Left kidney (tissue), 1 donor: ENCODE measurements at regions not wholly inside any gene's neighbourhood (a gene's known extent, or its start where the extent isn't known, plus 50 kb on each side); places are given as distances from the start of the nearest gene placed in this dataset.

ENCODE experiments used
- DNase-seq: peaks from one replicate; pipeline ENCODE4 v3.0.0-alpha.2; 2013

GRCh38 chr3:34832865-34833508, 806.3 kb upstream of the ARPP21 start:
- DNase-seq: no peak

- DNase-seq: no peak
Observed at GRCh38 chr3:34837848-34838741, 801.2 kb upstream of the ARPP21 start.

- no peak for DNase-seq
Observed at GRCh38 chr3:34842706-34843480, 796.4 kb upstream of the ARPP21 start.

- no peak for DNase-seq
Observed at GRCh38 chr3:34844323-34844620, 795.1 kb upstream of the ARPP21 start.

GRCh38 chr3:34851137-34851536, 788.2 kb upstream of the ARPP21 start:
- DNase-seq: no peak

GRCh38 chr3:34852844-34853439, 786.4 kb upstream of the ARPP21 start:
- DNase-seq: no peak

- no peak for DNase-seq
Observed at GRCh38 chr3:34856081-34856947, 783.0 kb upstream of the ARPP21 start.

- no peak for DNase-seq
Observed at GRCh38 chr3:34858067-34858660, 781.2 kb upstream of the ARPP21 start.

- no peak for DNase-seq
Observed at GRCh38 chr3:34859746-34860145, 779.6 kb upstream of the ARPP21 start.

- no peak for DNase-seq
Observed at GRCh38 chr3:34862456-34862855, 776.9 kb upstream of the ARPP21 start.

- no peak for DNase-seq
Observed at GRCh38 chr3:34863485-34863884, 775.8 kb upstream of the ARPP21 start.

- DNase-seq: no peak
Observed at GRCh38 chr3:34864011-34864410, 775.3 kb upstream of the ARPP21 start.

- DNase-seq: no peak
Observed at GRCh38 chr3:34865346-34865745, 774.0 kb upstream of the ARPP21 start.

- no peak for DNase-seq
Observed at GRCh38 chr3:34868935-34869334, 770.4 kb upstream of the ARPP21 start.

- DNase-seq: no peak
Observed at GRCh38 chr3:34869696-34870095, 769.6 kb upstream of the ARPP21 start.

GRCh38 chr3:34872406-34872805, 766.9 kb upstream of the ARPP21 start:
- DNase-seq: no peak

GRCh38 chr3:34876997-34877396, 762.3 kb upstream of the ARPP21 start:
- DNase-seq: no peak

GRCh38 chr3:34878488-34878887, 760.8 kb upstream of the ARPP21 start:
- DNase-seq: no peak

- DNase-seq: no peak
Observed at GRCh38 chr3:34881026-34881425, 758.3 kb upstream of the ARPP21 start.

GRCh38 chr3:34882764-34883163, 756.6 kb upstream of the ARPP21 start:
- DNase-seq: no peak

GRCh38 chr3:34884007-34884406, 755.3 kb upstream of the ARPP21 start:
- no peak for DNase-seq
